Right cardiac atrium (tissue), 5 donors: ENCODE measurements at regions not wholly inside any gene's neighbourhood (a gene's known extent, or its start where the extent isn't known, plus 50 kb on each side); places are given as distances from the start of the nearest gene placed in this dataset.

Source experiments
- ATAC-seq, 2 donors: fragments of 200-7000 bp; cut with Tn5 transposase; one replicate each; pipeline versions ENCODE4 v1.8.0 to v1.9.1; 2020; ENCODE audit warnings: moderate library complexity in 2 of 2, mild to moderate bottlenecking in 1 of 2
- DNase-seq, 3 donors: peaks; one replicate each; pipeline ENCODE4 v3.0.0-alpha.2; 2020
- H3K27ac ChIP-seq: one replicate; pipeline ENCODE4 v1.5.1; 2013; ENCODE audit warnings: mild to moderate bottlenecking, low read length, control low read depth, moderate library complexity
- H3K27me3 ChIP-seq: one replicate; pipeline ENCODE4 v1.6.1; 2013; ENCODE audit not compliant: control insufficient read depth, insufficient read depth
- H3K4me1 ChIP-seq: one replicate; pipeline ENCODE4 v1.6.1; 2013; ENCODE audit warnings: low read length; ENCODE audit not compliant: control insufficient read depth, insufficient read depth
- H3K4me3 ChIP-seq: one replicate; pipeline ENCODE4 v1.5.1; 2013; ENCODE audit warnings: low read length, control low read depth
- H3K9me3 ChIP-seq: one replicate; pipeline ENCODE4 v1.6.1; 2013; ENCODE audit warnings: low read length; ENCODE audit not compliant: control insufficient read depth
- WGBS: extraction: QIAGEN DNeasy Blood & Tissue Kit; methylation state at CpG from one replicate; pipeline ENCODE4 v1.1.7; 2013; 5-methylcytosine and 5-hydroxymethylcytosine counted together
- intact Hi-C, 4 donors: fragments of 100-400 bp; cut with DNase I; formaldehyde crosslinking; loops; one replicate each; pipeline versions ENCODE4 v1.11.0 to v1.14.0; 2022 to 2023
- donor health status: healthy with polysubstance abuse.
- donor health status: DM: no; HTN: yes; CAD: no.
- donor health status: DM: no; HTN: no; CAD: no.
- donor health status: DM: no; HTN: yes; CAD: no; lungs with severe emphysema.
- donor health status: DM: yes; HTN: yes; CAD: no.

DNA sequence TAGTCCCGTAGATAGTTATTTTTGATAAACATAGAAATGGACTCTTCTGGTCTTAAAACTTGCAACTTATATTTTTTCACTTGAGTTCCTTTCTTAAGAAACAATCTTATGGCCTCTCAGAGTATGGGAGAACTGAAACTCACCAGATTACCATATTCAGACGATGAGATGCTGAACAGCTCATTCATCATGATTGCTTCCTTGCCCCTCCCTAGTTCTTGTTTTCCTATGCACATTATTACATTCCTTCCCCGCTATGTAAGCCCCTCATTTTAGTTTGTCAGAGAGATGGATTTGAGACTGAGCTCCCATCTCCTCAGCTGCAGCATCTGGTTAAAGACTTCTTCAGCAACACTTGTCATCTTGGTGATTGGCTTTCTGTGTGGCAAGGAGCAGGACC, 158.5 kb downstream of the SLITRK6 start:
- Histone ChIP-seq H3K4me1 (no peaks in the 10 kb centered on the region), H3K9me3 (no peaks in the 10 kb centered on the region), H3K27ac (no peak overlapping the region), H3K27me3 (no peaks in the 10 kb centered on the region), H3K4me3 (no peak overlapping the region)
- DNase-seq: no peak
- intact Hi-C loops: no loop called here
- ATAC-seq: no peak
- 77% methylated on average over 3 of the region's 3 CpGs for WGBS

DNA sequence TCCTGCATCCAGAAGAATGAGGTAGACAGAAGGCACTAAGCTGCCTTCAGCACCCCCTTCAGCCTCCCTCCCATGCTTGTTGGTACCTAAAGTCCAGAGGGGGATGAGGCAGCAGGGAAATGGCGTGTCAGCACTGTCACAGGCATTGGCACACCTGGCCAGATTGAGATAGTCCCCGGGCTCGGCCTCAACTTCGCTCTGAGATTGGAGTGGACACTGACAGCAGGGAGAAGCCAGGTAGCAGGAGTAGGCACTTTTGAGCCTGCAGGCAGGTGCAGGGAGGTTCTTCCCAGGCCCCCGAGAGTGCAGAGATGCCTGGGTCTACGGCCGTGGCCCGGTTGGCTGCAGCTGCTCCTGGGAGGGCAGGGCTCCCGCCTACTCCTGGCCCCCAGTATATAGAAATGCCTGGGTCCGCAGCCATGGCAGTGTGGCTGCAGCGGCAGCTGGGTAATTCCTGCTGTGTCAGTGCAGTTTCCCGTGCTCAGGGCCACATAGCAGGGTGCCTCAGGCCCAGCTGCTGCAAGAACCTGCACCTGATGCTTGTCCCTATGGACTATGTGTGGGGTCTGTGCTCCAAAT, 160.3 kb downstream of the SLITRK6 start:
- peak in 1 of 3 donors; percentile 26 for DNase-seq
- Histone ChIP-seq H3K27ac (no peak overlapping the region), H3K9me3 (no peaks in the 10 kb centered on the region), H3K4me3 (no peak overlapping the region), H3K27me3 (no peaks in the 10 kb centered on the region), H3K4me1 (no peaks in the 10 kb centered on the region)
- 81% methylated on average over 12 of the region's 12 CpGs for WGBS
- intact Hi-C loops: no loop called here
- no peak for ATAC-seq

DNA sequence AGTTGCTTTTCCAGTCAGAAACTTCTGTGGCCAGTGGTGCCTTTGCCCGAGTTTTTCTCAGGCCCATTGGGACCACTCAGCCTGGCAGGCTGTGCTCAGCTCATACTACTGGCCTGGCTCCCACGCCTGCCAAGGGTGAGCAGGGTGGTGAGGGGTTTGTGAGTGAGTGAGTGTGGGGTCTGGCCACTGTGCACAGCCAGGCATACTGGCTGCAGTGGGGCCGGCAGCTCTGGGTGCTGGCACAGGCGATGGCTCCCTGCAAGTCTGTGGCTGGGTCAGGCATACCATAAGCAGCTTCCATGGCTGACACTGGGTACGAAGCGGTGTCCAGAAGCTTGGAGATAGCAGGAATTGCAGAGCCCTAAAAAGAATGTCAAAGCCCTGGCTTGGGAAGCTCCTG, 161.0 kb downstream of the SLITRK6 start:
- no peak for ATAC-seq
- H3K4me1 ChIP-seq: no peaks in the 10 kb centered on the region
- no peak overlapping the region for H3K4me3 ChIP-seq
- no peaks in the 10 kb centered on the region for H3K9me3 ChIP-seq
- peak in 1 of 3 donors; percentile 26 for DNase-seq
- intact Hi-C loops: no loop called here
- no peak overlapping the region for H3K27ac ChIP-seq
- no peaks in the 10 kb centered on the region for H3K27me3 ChIP-seq
- 82% methylated on average over 6 of the region's 6 CpGs for WGBS

DNA sequence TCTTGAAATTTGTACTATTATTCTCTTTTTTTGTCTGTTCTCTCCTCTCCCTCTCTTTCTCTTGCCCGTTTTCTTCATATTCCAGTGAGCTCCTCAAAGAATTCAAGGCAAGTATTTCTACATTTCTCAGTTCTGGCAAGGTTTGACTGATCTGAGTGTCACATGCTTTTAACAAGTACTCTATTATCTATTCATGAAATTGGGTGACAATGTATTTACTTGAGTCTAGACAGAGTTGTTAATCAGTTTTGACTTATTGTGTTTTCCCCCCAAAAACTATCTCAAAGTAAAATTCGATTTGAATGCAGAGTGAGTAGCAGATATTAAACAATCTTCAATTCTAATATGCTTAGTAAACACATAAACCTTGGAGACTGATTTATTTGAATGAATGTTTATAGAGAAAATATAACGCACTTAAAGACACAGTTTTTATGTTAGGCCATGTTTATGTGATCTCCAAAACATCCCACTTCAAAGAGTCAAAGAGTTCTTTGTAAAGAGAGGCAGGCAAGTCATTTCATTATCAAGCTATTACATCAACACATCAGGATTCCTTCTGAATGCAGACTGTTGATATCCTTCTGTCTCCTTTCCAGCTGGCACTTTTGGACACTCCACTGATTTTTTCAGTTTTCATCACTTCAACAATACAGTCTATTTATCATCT, 166.6 kb downstream of the SLITRK6 start:
- no peaks in the 10 kb centered on the region for H3K27me3 ChIP-seq
- no peak overlapping the region for H3K27ac ChIP-seq
- intact Hi-C loops: no loop called here
- no peaks in the 10 kb centered on the region for H3K9me3 ChIP-seq
- WGBS: 44% methylated on average over 3 of the region's 3 CpGs
- DNase-seq (no peak), ATAC-seq (no peak)
- H3K4me1 ChIP-seq: no peaks in the 10 kb centered on the region
- no peak overlapping the region for H3K4me3 ChIP-seq

DNA sequence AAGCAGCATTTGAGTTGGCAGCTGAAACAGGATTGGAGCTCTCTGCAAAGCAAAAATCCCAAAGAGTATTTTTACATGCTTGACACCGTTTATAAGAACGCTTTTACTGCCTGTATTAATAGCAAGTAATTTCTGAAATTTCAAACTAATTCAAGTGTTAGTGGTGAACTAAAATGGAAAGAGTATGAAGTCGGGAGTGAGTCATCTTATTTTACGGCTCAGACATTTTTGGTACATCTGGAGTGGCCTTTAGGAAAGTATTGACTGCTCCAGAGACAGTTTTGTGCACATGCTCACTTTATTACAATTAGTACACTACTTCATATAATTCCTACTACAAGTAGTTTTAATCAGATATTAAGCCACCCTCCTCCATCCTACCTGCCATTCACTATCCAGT, 167.4 kb downstream of the SLITRK6 start:
- no peak for DNase-seq
- Histone ChIP-seq H3K4me1 (no peaks in the 10 kb centered on the region), H3K27me3 (no peaks in the 10 kb centered on the region), H3K4me3 (no peak overlapping the region), H3K9me3 (no peaks in the 10 kb centered on the region), H3K27ac (no peak overlapping the region)
- ATAC-seq: no peak
- WGBS: 73% methylated on average over 4 of the region's 4 CpGs
- intact Hi-C loops: no loop called here

DNA sequence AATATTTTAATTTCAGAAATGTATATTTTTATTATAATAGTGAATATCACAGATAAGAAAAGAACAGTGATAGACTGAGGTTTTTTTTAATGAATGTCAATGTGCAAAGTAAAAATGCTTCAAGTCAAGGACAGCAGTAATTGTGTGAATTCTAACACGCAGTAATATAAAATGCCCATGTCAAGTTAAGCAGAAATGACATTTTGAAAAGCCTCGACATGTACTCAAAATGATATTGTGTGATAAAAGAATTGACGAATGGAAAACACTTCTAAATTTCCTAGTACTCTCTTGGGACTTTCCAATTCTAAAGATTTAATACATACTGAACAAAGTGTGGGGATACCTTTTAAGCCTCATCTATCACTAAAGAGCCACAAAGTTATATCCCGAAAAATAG, 172.6 kb downstream of the SLITRK6 start:
- Histone ChIP-seq H3K27me3 (no peaks in the 10 kb centered on the region), H3K27ac (no peak overlapping the region), H3K4me1 (no peaks in the 10 kb centered on the region), H3K9me3 (no peaks in the 10 kb centered on the region), H3K4me3 (no peak overlapping the region)
- WGBS: 88% methylated on average over 4 of the region's 4 CpGs
- ATAC-seq: no peak
- DNase-seq: no peak
- intact Hi-C loops: no loop called here

DNA sequence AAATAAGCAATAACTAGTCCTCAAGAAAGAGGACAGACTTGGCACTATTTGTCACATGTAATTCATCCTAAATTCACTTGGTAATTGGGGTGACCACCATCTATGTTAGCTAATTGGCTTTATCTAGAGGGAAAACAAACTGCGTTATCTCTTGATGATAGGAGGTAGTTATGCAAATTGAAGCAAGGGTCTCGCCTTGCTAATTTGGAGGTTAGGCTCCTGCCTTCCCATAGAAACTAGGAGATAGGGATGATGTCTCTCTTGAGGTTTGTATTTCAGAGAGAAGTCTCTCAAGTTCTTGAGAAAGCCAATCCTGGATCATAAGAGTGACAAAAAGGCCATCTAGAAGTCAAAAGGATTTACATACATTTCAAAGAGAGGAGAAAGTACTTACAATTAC, 179.9 kb downstream of the SLITRK6 start:
- 64% methylated on average over 2 of the region's 2 CpGs for WGBS
- ATAC-seq: no peak
- no peak for DNase-seq
- Histone ChIP-seq H3K9me3 (no peaks in the 10 kb centered on the region), H3K4me1 (no peaks in the 10 kb centered on the region), H3K27me3 (no peaks in the 10 kb centered on the region), H3K4me3 (no peak overlapping the region), H3K27ac (no peak overlapping the region)
- intact Hi-C loops: no loop called here

DNA sequence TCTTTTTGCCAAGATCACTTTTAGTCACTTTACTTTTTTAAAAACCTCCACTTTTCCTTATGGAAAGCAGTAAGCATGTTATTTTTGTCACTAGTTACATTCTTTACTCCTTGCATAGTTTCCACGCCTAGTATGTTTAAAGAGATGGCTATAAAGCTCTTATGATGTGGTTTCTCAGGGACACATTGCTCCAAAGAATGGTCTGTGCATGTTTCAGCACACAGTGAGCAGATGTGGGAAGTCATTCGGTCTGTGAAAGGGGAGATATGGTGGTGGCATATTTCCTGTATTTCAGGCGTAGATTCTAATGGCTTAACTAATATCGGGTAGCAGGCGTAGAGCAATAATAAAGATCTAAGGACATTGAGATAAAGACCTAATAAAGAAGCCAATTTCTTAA, 180.7 kb downstream of the SLITRK6 start:
- Histone ChIP-seq H3K27ac (no peak overlapping the region), H3K4me1 (no peaks in the 10 kb centered on the region), H3K4me3 (no peak overlapping the region), H3K27me3 (no peaks in the 10 kb centered on the region), H3K9me3 (no peaks in the 10 kb centered on the region)
- intact Hi-C loops: no loop called here
- DNase-seq (no peak), ATAC-seq (no peak)
- WGBS: 47% methylated on average over 5 of the region's 5 CpGs

DNA sequence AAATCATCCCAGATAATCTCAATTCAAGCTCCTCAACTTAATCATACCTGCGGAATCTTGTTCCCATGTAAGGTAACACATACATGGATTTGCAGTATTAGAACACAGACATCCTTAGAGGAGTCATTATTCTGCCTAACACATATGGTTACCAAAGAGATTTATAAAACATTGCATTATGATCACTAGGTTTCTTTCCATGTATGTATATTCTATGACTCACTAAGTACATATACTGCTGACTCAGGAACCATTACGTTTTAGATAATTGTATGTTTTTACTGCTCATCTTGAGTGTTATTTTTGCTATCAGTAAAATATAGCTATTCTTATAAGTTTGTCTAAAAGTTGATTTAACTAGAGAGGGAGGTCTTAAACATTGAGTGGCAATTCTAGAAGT, 182.9 kb downstream of the SLITRK6 start:
- 76% methylated on average over 2 of the region's 2 CpGs for WGBS
- intact Hi-C loops: no loop called here
- H3K27me3 ChIP-seq: no peaks in the 10 kb centered on the region

DNA sequence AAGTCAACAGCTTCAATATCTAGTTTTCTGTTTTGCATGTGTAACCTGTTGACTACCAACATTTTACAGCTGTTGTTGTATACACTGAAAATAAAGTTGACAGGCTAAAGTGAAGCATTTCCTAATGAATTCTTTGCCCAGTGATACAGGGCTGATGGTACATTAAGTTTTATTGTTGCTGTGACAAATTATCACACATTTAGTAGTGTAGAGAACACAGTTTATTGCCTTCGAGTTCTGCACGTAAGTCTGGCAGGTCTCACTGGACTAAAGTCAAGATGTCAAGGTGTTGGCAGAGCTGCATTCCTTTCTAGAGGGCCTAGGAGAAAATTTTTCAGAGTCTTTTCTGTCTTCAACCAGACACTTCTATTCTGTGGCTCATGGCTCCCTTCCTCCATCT, 184.2 kb downstream of the SLITRK6 start:
- H3K27me3 ChIP-seq: no peaks in the 10 kb centered on the region
- DNase-seq: no peak
- no peak overlapping the region for H3K27ac ChIP-seq
- ATAC-seq: no peak
- no peaks in the 10 kb centered on the region for H3K4me1 ChIP-seq
- intact Hi-C loops: no loop called here
- H3K4me3 ChIP-seq: no peak overlapping the region
- WGBS: 55% methylated on average over 2 of the region's 2 CpGs
- H3K9me3 ChIP-seq: no peaks in the 10 kb centered on the region

More for the DNA sequence above, 182.9 kb downstream of the SLITRK6 start:
- H3K4me1 ChIP-seq: no peaks in the 10 kb centered on the region
- no peak overlapping the region for H3K4me3 ChIP-seq
- ATAC-seq (no peak), DNase-seq (no peak)
- no peaks in the 10 kb centered on the region for H3K9me3 ChIP-seq
- H3K27ac ChIP-seq: no peak overlapping the region

DNA sequence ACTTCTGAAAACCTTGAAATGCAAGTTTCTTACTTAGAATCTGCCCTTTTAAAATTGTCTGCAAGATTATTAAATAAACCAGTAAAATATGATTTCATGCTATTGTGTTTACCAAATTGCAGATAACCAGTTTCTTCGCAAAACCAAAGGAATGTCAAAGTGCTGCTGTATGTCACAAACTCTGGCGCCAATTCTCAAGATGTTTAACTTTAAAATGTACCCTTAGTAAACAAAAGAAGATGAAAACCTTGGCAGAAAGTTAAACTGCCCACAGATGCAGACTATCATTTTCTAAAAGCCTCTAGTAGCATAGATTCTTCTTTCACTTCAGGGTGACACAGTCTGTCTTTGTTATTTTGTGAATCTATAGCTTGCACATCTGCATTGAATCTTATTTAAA, 189.2 kb downstream of the SLITRK6 start:
- intact Hi-C loops: no loop called here
- Histone ChIP-seq H3K4me1 (no peaks in the 10 kb centered on the region), H3K27ac (no peak overlapping the region), H3K9me3 (no peaks in the 10 kb centered on the region), H3K27me3 (no peaks in the 10 kb centered on the region), H3K4me3 (no peak overlapping the region)
- WGBS: 55% methylated on average over 2 of the region's 2 CpGs
- ATAC-seq: no peak
- no peak for DNase-seq
